Common myeloid progenitor, CD34-positive (primary cell): ENCODE measurements at regions not wholly inside any gene's neighbourhood (a gene's known extent, or its start where the extent isn't known, plus 50 kb on each side); places are given as distances from the start of the nearest gene placed in this dataset.

Experiments used
- CTCF ChIA-PET: fragments of 350-600 bp; sonication (Branson Sonifier 250); formaldehyde crosslinking; loops from one replicate; lab custom pipeline; 2021; ENCODE audit warnings: antibody characterized with exemption; lab: Charles Lee
- POLR2A ChIA-PET: fragments of 350-600 bp; sonication (Branson Sonifier 250); formaldehyde crosslinking; loops from one replicate; lab custom pipeline; 2021; ENCODE audit warnings: antibody characterized with exemption; lab: Charles Lee
- DNase-seq, 3 donors: peaks; one replicate each; pipeline versions ENCODE4 v3.0.0 to v3.0.0-alpha.2; 2013
- H3K27ac ChIP-seq, 2 experiments: 1 replicate in 1 of 2; 2 replicates in 1 of 2; pipeline ENCODE4 v1.7.0; 2013; ENCODE audit warnings: inconsistent platforms in 2 of 2, low read length in 2 of 2, mild to moderate bottlenecking in 2 of 2, low read depth in 1 of 2, moderate library complexity in 1 of 2; ENCODE audit not compliant: severe bottlenecking in 2 of 2, insufficient read depth in 1 of 2, poor library complexity in 1 of 2
- H3K27me3 ChIP-seq, 5 experiments: replicated peaks in 2 of 5; 1 replicate in 3 of 5; 2 replicates in 2 of 5; pipeline versions ENCODE4 v1.6.1 to v1.7.0; 2013; ENCODE audit warnings: low read length in 4 of 5, mild to moderate bottlenecking in 2 of 5, moderate library complexity in 2 of 5, inconsistent platforms in 1 of 5; ENCODE audit not compliant: insufficient read depth in 5 of 5, control insufficient read depth in 4 of 5
- H3K36me3 ChIP-seq, 4 experiments: 1 replicate in 2 of 4; 2 replicates in 2 of 4; pipeline versions ENCODE4 v1.6.1 to v1.7.0; 2013; ENCODE audit warnings: low read length in 3 of 4, control low read depth in 1 of 4, mild to moderate bottlenecking in 1 of 4; ENCODE audit not compliant: control insufficient read depth in 4 of 4, insufficient read depth in 4 of 4
- H3K4me1 ChIP-seq, 4 experiments: 1 replicate in 3 of 4; 2 replicates in 1 of 4; pipeline versions ENCODE4 v1.6.1 to v1.7.1; 2013; ENCODE audit warnings: low read length in 3 of 4, mild to moderate bottlenecking in 3 of 4, control low read depth in 1 of 4, inconsistent platforms in 1 of 4, moderate library complexity in 1 of 4; ENCODE audit not compliant: control insufficient read depth in 4 of 4, insufficient read depth in 4 of 4; ENCODE audit errors: control extremely low read depth in 1 of 4
- H3K4me3 ChIP-seq, 7 experiments: 1 replicate in 4 of 7; 2 replicates in 3 of 7; pipeline versions ENCODE4 v1.5.1 to v1.7.0; 2013; ENCODE audit warnings: mild to moderate bottlenecking in 7 of 7, low read length in 6 of 7, moderate library complexity in 6 of 7, inconsistent platforms in 2 of 7, low read depth in 2 of 7, control low read depth in 1 of 7; ENCODE audit not compliant: insufficient read depth in 4 of 7, control insufficient read depth in 1 of 7; ENCODE audit errors: extremely low read depth in 1 of 7
- H3K9me3 ChIP-seq, 5 experiments: 1 replicate in 4 of 5; 2 replicates in 1 of 5; pipeline versions ENCODE4 v1.6.1 to v1.7.1; 2013; ENCODE audit warnings: low read length in 4 of 5, mild to moderate bottlenecking in 2 of 5, inconsistent platforms in 1 of 5, low read depth in 1 of 5, moderate library complexity in 1 of 5; ENCODE audit not compliant: control insufficient read depth in 4 of 5, insufficient read depth in 2 of 5; ENCODE audit errors: control extremely low read depth in 1 of 5
- WGBS: methylation state at CpG from one replicate; pipeline ENCODE4 v1.1.5; 2013; ENCODE audit not compliant: insufficient coverage; 5-methylcytosine and 5-hydroxymethylcytosine counted together

DNA sequence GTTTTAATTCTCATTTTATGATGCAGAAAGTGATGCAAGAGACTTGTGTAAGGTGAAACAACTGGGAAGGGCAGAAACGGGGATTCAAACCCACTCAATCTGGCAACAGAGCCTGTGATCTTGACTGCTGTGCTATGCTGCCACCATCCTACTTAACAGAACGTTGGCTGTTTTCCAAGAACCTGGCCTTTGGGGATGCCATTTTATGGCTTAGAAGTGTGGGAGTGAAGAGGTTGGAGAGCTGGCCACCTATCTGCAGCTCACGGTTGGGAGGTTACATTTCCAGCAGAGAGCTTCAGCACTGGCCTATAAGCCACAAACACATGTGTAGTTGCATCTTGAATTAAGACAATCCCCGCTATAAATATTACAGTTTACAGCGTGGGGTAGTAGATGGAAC is 235.3 kb downstream of the PRDM2 start:
- POLR2A ChIA-PET, result no interaction called here
- Histone ChIP-seq H3K4me3 (no peak overlapping the region), H3K36me3 (no peaks in the 10 kb centered on the region), H3K27ac (no peak overlapping the region), H3K27me3 (peaks cover 0 to 6% (median 2%) of the 10 kb centered on the region in 5 experiments), H3K4me1 (no peaks in the 10 kb centered on the region), H3K9me3 (peaks cover 0 to 3% (median 0%) of the 10 kb centered on the region in 5 experiments)
- 90% methylated on average over 3 of the region's 5 CpGs for WGBS
- CTCF ChIA-PET, result no interaction called here
- no peak for DNase-seq

DNA sequence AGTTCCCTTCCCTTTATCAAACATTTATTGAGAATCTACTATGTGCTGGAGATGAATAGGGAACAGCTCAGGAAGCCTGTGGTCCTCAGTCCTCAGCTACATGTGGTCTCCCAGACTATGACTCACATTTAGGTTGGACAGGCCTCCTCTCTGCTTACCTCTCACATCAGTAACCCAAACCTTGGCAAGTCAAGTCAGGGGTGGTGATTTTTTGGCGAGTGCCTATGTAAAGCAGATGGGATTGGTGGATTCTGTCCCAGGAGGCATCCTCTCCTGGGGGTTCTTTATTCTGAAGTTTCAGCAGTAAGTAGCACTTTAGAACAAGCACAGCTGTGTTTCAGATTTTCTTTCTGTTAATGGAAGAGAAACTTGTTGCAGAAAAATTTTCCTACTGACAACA is 241.3 kb downstream of the PRDM2 start:
- no peak for DNase-seq
- H3K27ac ChIP-seq, result no peak overlapping the region
- WGBS, result 100% methylated on average over 1 of the region's 1 CpG
- H3K4me3 ChIP-seq, result no peak overlapping the region
- H3K36me3 ChIP-seq, result no peaks in the 10 kb centered on the region
- H3K27me3 ChIP-seq, result peaks cover 0 to 4% (median 0%) of the 10 kb centered on the region in 5 experiments
- peaks cover 0 to 13% (median 3%) of the 10 kb centered on the region in 5 experiments for H3K9me3 ChIP-seq
- ChIA-PET CTCF (interaction anchor here (1.2 kb wide), 1 partner anchor 13 kb away, joined by 3 read pairs; no protein-coding TSS in a partner anchor), POLR2A (no interaction called here)
- H3K4me1 ChIP-seq, result no peaks in the 10 kb centered on the region

DNA sequence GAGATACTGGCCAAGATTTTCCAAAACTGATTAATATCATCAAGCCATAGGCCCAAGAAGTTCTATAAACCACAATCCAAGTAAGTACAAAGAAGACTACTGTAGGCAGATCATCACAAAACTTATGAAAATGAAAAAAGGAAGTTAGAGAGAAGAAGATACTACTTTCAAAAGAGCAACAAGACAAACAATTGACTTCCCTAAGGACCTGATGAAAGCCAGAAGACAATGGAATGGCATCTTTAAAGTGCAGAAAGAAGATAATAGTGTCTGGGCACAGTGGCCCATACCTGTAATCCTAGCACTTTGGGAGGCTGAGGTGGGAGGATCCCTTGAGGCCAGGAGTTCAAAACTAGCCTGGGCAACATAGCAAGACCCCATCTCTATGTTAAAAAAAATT is 243.1 kb downstream of the PRDM2 start:
- H3K27me3 ChIP-seq, result peaks cover 0 to 8% (median 4%) of the 10 kb centered on the region in 5 experiments
- POLR2A ChIA-PET, result no interaction called here
- H3K4me3 ChIP-seq, result no peak overlapping the region
- H3K36me3 ChIP-seq, result no peaks in the 10 kb centered on the region
- no peak overlapping the region for H3K27ac ChIP-seq
- no peak for DNase-seq
- no peaks in the 10 kb centered on the region for H3K4me1 ChIP-seq
- CTCF ChIA-PET, result no interaction called here
- H3K9me3 ChIP-seq, result peaks cover 0 to 13% (median 3%) of the 10 kb centered on the region in 5 experiments

DNA sequence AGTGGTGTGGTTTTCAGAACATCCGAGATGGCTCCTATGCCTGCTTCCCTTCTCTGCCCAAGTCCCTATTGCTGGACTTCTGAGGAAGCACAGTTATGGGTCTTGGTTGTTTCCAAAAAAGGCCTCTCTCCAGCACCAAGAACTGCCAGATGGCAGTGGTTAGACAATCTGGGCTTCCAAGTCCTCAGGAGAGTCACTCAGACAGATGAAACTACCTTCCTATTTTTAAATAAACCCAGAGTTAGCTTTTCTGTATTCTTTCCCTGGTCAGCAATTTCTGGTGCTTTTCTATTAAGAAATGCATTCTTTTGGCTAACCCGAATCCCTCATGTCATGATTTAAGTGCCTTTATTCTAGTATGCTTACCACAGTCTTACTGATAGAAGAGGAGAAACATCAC is 245.9 kb downstream of the PRDM2 start:
- H3K9me3 ChIP-seq, result peaks cover 0 to 10% (median 3%) of the 10 kb centered on the region in 5 experiments
- no peaks in the 10 kb centered on the region for H3K36me3 ChIP-seq
- H3K4me1 ChIP-seq, result no peaks in the 10 kb centered on the region
- H3K4me3 ChIP-seq, result no peak overlapping the region
- no peak for DNase-seq
- POLR2A ChIA-PET, result no interaction called here
- H3K27ac ChIP-seq, result no peak overlapping the region
- 90% methylated on average over 2 of the region's 2 CpGs for WGBS
- CTCF ChIA-PET, result no interaction called here
- H3K27me3 ChIP-seq, result peaks cover 0 to 13% (median 2%) of the 10 kb centered on the region in 5 experiments

DNA sequence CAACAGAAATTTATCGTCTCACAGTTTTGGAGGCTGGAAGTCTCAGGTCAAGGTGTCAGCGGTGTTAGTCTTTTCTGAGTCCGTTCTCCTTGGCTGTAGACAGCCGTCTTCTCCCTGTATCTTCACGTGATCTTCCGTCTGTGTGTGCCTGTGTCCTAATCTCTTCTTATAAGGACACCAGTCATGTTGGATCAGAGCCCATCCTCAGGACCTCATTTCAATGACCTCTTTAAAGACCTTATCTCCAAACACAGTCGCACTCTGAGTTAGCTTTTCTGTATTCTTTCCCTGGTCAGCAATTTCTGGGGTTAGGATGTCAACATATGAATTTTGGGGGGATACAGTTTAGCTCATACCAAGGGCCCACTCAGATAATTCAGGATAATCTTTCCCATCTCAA is 247.7 kb downstream of the PRDM2 start:
- H3K27me3 ChIP-seq, result peaks cover 0 to 18% (median 0%) of the 10 kb centered on the region in 5 experiments
- DNase-seq, result no peak
- no peak overlapping the region for H3K4me3 ChIP-seq
- no peak overlapping the region for H3K27ac ChIP-seq
- peaks cover 0 to 5% (median 0%) of the 10 kb centered on the region in 5 experiments for H3K9me3 ChIP-seq
- ChIA-PET CTCF (no interaction called here), POLR2A (no interaction called here)
- no peaks in the 10 kb centered on the region for H3K36me3 ChIP-seq
- WGBS, result 93% methylated on average over 7 of the region's 7 CpGs
- H3K4me1 ChIP-seq, result no peaks in the 10 kb centered on the region

DNA sequence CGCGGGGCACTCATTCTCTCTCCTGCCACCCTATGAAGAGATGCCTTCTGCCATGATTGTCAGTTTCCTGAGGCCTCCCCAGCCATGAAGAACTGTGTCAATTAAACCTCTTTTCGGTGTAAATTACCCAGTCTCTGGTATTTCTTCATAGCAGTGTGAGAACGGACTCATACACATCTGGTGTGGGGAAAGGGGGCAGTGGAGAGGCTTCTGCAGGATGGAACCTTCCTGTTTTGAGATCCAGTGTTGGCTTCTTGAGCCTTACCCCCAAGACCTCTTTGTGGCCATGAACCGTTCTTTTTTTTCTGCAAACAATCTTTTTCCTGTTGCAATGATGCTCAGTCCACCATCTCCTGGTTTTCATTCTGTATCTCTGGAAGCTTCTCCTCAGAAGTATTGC is 248.4 kb downstream of the PRDM2 start:
- no peaks in the 10 kb centered on the region for H3K36me3 ChIP-seq
- H3K9me3 ChIP-seq, result no peaks in the 10 kb centered on the region
- peaks cover 0 to 21% (median 0%) of the 10 kb centered on the region in 5 experiments for H3K27me3 ChIP-seq
- ChIA-PET CTCF (interaction anchor here (1.4 kb wide), 1 partner anchor 11 kb away, joined by 5 read pairs; no protein-coding TSS in a partner anchor), POLR2A (no interaction called here)
- no peaks in the 10 kb centered on the region for H3K4me1 ChIP-seq
- 96% methylated on average over 3 of the region's 5 CpGs for WGBS
- H3K4me3 ChIP-seq, result no peak overlapping the region
- DNase-seq, result no peak
- H3K27ac ChIP-seq, result no peak overlapping the region

DNA sequence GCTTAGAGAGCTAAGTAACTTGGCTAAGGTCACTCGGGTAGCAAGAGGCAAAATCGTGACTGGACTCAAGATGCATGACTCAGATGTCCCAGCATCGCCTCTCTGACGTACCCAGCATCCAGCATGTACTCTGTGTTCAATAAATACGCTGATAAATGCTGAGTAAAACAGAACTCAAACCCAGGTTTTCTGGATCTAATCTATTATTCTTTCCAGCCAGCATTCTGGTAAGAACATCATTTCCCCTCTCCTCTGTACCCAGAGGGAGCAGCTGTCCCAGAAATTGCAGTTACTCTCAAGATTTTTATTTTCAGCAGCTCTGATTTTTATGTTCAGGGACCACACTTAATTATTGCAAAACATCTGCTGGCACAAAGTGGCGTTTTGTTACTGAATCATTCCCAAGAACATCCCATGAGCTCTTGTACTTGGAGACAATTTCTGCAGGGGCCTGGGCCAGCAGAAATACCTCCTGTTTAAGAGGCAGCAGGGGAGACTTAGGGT is 249.0 kb downstream of the PRDM2 start:
- WGBS, result 92% methylated on average over 6 of the region's 6 CpGs
- ChIA-PET CTCF (interaction anchor here (1.4 kb wide), 1 partner anchor 11 kb away, joined by 5 read pairs; no protein-coding TSS in a partner anchor), POLR2A (no interaction called here)
- Histone ChIP-seq H3K27ac (no peak overlapping the region), H3K4me1 (no peaks in the 10 kb centered on the region), H3K36me3 (no peaks in the 10 kb centered on the region), H3K27me3 (peaks cover 0 to 23% (median 0%) of the 10 kb centered on the region in 5 experiments), H3K4me3 (no peak overlapping the region), H3K9me3 (no peaks in the 10 kb centered on the region)
- DNase-seq, result no peak
